ENCODE measurements at regions not wholly inside any gene's neighbourhood (a gene's known extent, or its start where the extent isn't known, plus 50 kb on each side); places are given as distances from the start of the nearest gene placed in this dataset.
A peak's percentile ranks its signal among the peaks of the same experiment; 100 is the strongest.

GRCh38 chr14:54126947-54127346 is 170.3 kb upstream of the BMP4 start:
- no peaks in the 10 kb centered on the region for H3K79me2 ChIP-seq (ENCODE audit: control insufficient read depth, insufficient read depth, low read length)
- no peak overlapping the region for H3K4me3 ChIP-seq (ENCODE audit: control insufficient read depth in 2 of 3, extremely low read depth in 1 of 3, insufficient read depth in 2 of 3, low read depth in 1 of 3, low read length in 3 of 3)
- H3K9me1 ChIP-seq (ENCODE audit: control insufficient read depth, extremely low read depth, insufficient read depth, low read length) = no peaks in the 10 kb centered on the region
- H3K27me3 ChIP-seq (ENCODE audit: control insufficient read depth, extremely low read depth, insufficient read depth, low read length) = no peaks in the 10 kb centered on the region
- H3K9ac ChIP-seq (ENCODE audit: control insufficient read depth, extremely low read depth, insufficient read depth, low read length) = no peak overlapping the region
- no peak for TF ChIP-seq CTCF (optimal IDR thresholded peaks at IDR 0.05 in 1 of 3, IDR thresholded peaks at IDR 0.05 in 1 of 3, conservative IDR thresholded peaks at IDR 0.05 in 1 of 3; ENCODE audit: extremely low read depth in 1 of 3, insufficient read depth in 2 of 3, low read length in 3 of 3)
- no peak for TF ChIP-seq EZH2 (IDR thresholded peaks at IDR 0.05; ENCODE audit: low read length)
- no peak overlapping the region for H2AFZ ChIP-seq (ENCODE audit: control insufficient read depth, low read length)
- DNase-seq (ENCODE audit: low read depth, low spot score) (no peak), FAIRE-seq (no peak)
- H3K9me3 ChIP-seq (ENCODE audit: control insufficient read depth, low read depth, low read length) = no peaks in the 10 kb centered on the region
- H3K4me1 ChIP-seq (ENCODE audit: control insufficient read depth, extremely low read depth, insufficient read depth, low read length) = no peaks in the 10 kb centered on the region
- no peaks in the 10 kb centered on the region for H4K20me1 ChIP-seq (ENCODE audit: control insufficient read depth, extremely low read depth, insufficient read depth, low read length)
- H3K27ac ChIP-seq (ENCODE audit: control insufficient read depth, insufficient read depth, low read length) = no peak overlapping the region
- dilution Hi-C loops (cut with MboI; ENCODE audit: extremely low pct_ligation_motif_present, low sequenced_read_pairs) = no loop called here
- H3K36me3 ChIP-seq (ENCODE audit: control insufficient read depth in 2 of 2, extremely low read depth in 1 of 2, insufficient read depth in 2 of 2, low read length in 2 of 2) = no peaks in the 10 kb centered on the region
- H3K4me2 ChIP-seq (ENCODE audit: control insufficient read depth, extremely low read depth, insufficient read depth, low read depth, low read length) = no peak overlapping the region

- Histone ChIP-seq H3K9ac (ENCODE audit: control insufficient read depth, extremely low read depth, insufficient read depth, low read length) (no peak overlapping the region), H3K9me3 (ENCODE audit: control insufficient read depth, low read depth, low read length) (no peaks in the 10 kb centered on the region), H3K9me1 (ENCODE audit: control insufficient read depth, extremely low read depth, insufficient read depth, low read length) (no peaks in the 10 kb centered on the region), H3K4me2 (ENCODE audit: control insufficient read depth, extremely low read depth, insufficient read depth, low read depth, low read length) (no peak overlapping the region), H3K27ac (ENCODE audit: control insufficient read depth, insufficient read depth, low read length) (no peak overlapping the region), H3K4me3 (ENCODE audit: control insufficient read depth in 2 of 3, extremely low read depth in 1 of 3, insufficient read depth in 2 of 3, low read depth in 1 of 3, low read length in 3 of 3) (no peak overlapping the region), H3K79me2 (ENCODE audit: control insufficient read depth, insufficient read depth, low read length) (no peaks in the 10 kb centered on the region), H3K4me1 (ENCODE audit: control insufficient read depth, extremely low read depth, insufficient read depth, low read length) (no peaks in the 10 kb centered on the region), H2AFZ (ENCODE audit: control insufficient read depth, low read length) (no peak overlapping the region), H3K36me3 (ENCODE audit: control insufficient read depth in 2 of 2, extremely low read depth in 1 of 2, insufficient read depth in 2 of 2, low read length in 2 of 2) (no peaks in the 10 kb centered on the region), H3K27me3 (ENCODE audit: control insufficient read depth, extremely low read depth, insufficient read depth, low read length) (no peaks in the 10 kb centered on the region), H4K20me1 (ENCODE audit: control insufficient read depth, extremely low read depth, insufficient read depth, low read length) (no peaks in the 10 kb centered on the region)
- DNase-seq (ENCODE audit: low read depth, low spot score) (no peak), FAIRE-seq (peak; percentile 84)
- dilution Hi-C loops (cut with MboI; ENCODE audit: extremely low pct_ligation_motif_present, low sequenced_read_pairs) = no loop called here
- TF ChIP-seq CTCF (optimal IDR thresholded peaks at IDR 0.05 in 1 of 3, IDR thresholded peaks at IDR 0.05 in 1 of 3, conservative IDR thresholded peaks at IDR 0.05 in 1 of 3; ENCODE audit: extremely low read depth in 1 of 3, insufficient read depth in 2 of 3, low read length in 3 of 3) = no peak
- no peak for TF ChIP-seq EZH2 (IDR thresholded peaks at IDR 0.05; ENCODE audit: low read length)
Measured at GRCh38 chr14:54127526-54127925, 170.9 kb upstream of the BMP4 start.
